Gastroesophageal sphincter (tissue), 4 donors: ENCODE measurements at regions not wholly inside any gene's neighbourhood (a gene's known extent, or its start where the extent isn't known, plus 50 kb on each side); places are given as distances from the start of the nearest gene placed in this dataset.

Experiments used
- ATAC-seq: fragments of 150-250 bp; one replicate; pipeline ENCODE4 v1.9.1; 2016; ENCODE audit warnings: mild to moderate bottlenecking, moderate library complexity
- H3K27ac ChIP-seq, 4 donors: fragments of 200-600 bp; sonication (generic) in 3 of 4; 1 replicate in 3 of 4; 2 replicates in 1 of 4; pipeline ENCODE4 v1.5.1; 2016 to 2019
- H3K27me3 ChIP-seq: fragments of 200-600 bp; sonication (generic); one replicate; pipeline ENCODE4 v1.5.1; 2019
- H3K36me3 ChIP-seq, 2 donors: fragments of 200-600 bp; sonication (generic); one replicate each; pipeline ENCODE4 v1.5.1; 2019; ENCODE audit warnings: control low read depth in 1 of 2
- H3K4me1 ChIP-seq, 3 donors: fragments of 200-600 bp; sonication (generic); 1 replicate in 2 of 3; 2 replicates in 1 of 3; pipeline ENCODE4 v1.5.1; 2016 to 2019; ENCODE audit warnings: control low read depth in 2 of 3
- H3K4me3 ChIP-seq, 2 donors: fragments of 200-600 bp; sonication (generic); one replicate each; pipeline ENCODE4 v1.5.1; 2019; ENCODE audit warnings: mild to moderate bottlenecking in 1 of 2, moderate library complexity in 1 of 2
- H3K9me3 ChIP-seq, 3 donors: fragments of 200-600 bp; sonication (generic); one replicate each; pipeline ENCODE4 v1.5.1; 2017 to 2019; ENCODE audit warnings: control low read depth in 2 of 3
- EP300 ChIP-seq: sonication (generic); formaldehyde crosslinking; IDR thresholded peaks from one replicate; pipeline ENCODE4 v1.6.1; 2017; ENCODE audit warnings: antibody characterized with exemption, mild to moderate bottlenecking
- POLR2A ChIP-seq, 2 donors: fragments of 450-650 bp; IDR thresholded peaks; one replicate each; pipeline ENCODE4 v1.6.1; 2017; ENCODE audit warnings: antibody characterized with exemption in 2 of 2, mild to moderate bottlenecking in 2 of 2, moderate library complexity in 1 of 2
- POLR2AphosphoS5 ChIP-seq: sonication (generic); formaldehyde crosslinking; IDR thresholded peaks from one replicate; pipeline ENCODE4 v1.6.1; 2017; ENCODE audit warnings: antibody characterized with exemption
- WGBS, 2 donors: methylation state at CpG; one replicate each; pipeline ENCODE4 v1.1.5; 2018; ENCODE audit warnings: low coverage in 1 of 2; 5-methylcytosine and 5-hydroxymethylcytosine counted together
- TF ChIP-seq, protein P1 (sequence below), 4 experiments: fragments of 200-600 bp in 2 of 4; fragments of 450-650 bp in 2 of 4; sonication (generic) in 1 of 4; IDR thresholded peaks; one replicate each; pipeline ENCODE4 v1.5.1; 2017 to 2019; ENCODE audit warnings: antibody characterized with exemption in 4 of 4, mild to moderate bottlenecking in 2 of 4, moderate library complexity in 2 of 4

DNA sequence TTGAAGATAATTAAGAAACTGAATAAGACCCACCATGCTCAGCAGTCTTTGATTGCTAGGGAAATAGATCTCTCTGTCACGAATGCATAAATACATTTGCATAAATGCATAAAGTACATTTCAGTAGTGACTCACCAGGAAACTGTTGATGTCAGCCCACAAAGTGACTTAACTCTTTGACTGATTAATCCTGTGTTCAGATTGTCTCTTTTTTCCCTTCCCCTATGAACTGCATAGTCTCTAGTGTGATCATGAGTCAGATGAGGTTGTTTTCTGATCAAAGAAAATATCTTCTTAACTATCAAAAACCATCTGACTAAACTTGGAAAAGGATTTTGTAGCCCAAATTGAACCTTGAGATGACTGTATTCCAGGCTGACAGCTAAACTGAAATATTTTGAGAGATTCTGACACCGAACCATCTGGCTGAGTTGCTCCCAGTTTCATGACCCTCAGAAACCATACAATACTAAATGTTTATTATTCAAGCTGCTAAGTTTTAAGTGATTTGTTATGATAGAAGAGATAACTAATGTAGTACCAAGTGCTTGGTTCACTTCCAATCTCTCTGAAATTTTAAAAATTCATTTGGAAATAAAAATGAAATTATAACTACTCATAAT lies 1381.5 kb upstream of the AGA start:
- TF ChIP-seq POLR2AphosphoS5 (no peak), POLR2A (IDR thresholded peaks at IDR 0.05) (no peak), EP300 (no peak)
- TF ChIP-seq, protein P1, sequence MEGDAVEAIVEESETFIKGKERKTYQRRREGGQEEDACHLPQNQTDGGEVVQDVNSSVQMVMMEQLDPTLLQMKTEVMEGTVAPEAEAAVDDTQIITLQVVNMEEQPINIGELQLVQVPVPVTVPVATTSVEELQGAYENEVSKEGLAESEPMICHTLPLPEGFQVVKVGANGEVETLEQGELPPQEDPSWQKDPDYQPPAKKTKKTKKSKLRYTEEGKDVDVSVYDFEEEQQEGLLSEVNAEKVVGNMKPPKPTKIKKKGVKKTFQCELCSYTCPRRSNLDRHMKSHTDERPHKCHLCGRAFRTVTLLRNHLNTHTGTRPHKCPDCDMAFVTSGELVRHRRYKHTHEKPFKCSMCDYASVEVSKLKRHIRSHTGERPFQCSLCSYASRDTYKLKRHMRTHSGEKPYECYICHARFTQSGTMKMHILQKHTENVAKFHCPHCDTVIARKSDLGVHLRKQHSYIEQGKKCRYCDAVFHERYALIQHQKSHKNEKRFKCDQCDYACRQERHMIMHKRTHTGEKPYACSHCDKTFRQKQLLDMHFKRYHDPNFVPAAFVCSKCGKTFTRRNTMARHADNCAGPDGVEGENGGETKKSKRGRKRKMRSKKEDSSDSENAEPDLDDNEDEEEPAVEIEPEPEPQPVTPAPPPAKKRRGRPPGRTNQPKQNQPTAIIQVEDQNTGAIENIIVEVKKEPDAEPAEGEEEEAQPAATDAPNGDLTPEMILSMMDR (IDR thresholded peaks at IDR 0.05) = no peak
- no peak for ATAC-seq
- Histone ChIP-seq H3K9me3 (no peaks in the 10 kb centered on the region), H3K27ac (no peak overlapping the region), H3K27me3 (no peaks in the 10 kb centered on the region), H3K4me3 (no peak overlapping the region), H3K4me1 (no peaks in the 10 kb centered on the region), H3K36me3 (no peaks in the 10 kb centered on the region)
- 46 to 82% methylated on average over 2 of the region's 2 CpGs for WGBS, 2 donors

DNA sequence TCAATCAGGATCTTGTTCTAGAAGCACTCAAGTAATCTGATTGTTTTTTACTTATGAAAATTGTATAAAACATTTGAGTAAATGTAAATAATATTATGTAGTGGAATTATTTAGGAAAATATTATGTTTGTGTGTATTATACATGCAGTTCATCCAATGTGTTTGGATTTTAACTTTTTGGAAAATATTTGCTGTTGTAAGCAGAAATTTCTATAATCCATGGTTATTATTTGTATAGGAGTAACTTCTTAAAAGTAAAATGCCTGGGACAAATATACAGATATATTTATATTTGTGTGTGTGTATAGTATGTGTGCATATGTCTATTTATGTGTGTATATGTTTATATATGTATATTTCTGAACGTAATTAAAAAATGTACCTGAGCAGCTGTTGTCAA lies 1394.6 kb upstream of the AGA start:
- H3K4me3 ChIP-seq = no peak overlapping the region
- no peaks in the 10 kb centered on the region for H3K27me3 ChIP-seq
- ATAC-seq = no peak
- H3K36me3 ChIP-seq = no peaks in the 10 kb centered on the region
- 43 to 77% methylated on average over 1 of the region's 1 CpG for WGBS, 2 donors
- no peak overlapping the region for H3K27ac ChIP-seq
- no peaks in the 10 kb centered on the region for H3K4me1 ChIP-seq
- TF ChIP-seq, protein P1 (IDR thresholded peaks at IDR 0.05) = no peak
- no peaks in the 10 kb centered on the region for H3K9me3 ChIP-seq

DNA sequence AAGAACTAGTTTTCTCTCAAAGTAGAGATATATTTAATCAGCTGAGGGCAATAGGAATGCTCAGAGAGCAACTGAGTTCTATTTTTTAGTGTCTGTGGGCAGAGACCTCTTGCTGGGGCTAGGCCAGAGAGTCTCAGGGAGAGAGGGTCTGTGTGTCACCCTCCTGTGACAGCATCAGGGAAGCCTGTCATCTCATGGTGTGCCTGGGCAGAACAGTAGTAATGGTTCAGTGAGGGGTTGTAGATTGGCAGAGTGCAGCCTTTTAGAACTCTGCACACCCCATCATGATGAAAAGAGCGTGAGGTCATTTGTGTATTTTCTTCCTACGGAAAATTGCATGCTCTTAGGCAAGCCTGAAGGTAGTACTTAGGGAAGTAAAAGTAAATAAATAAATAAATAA lies 1396.5 kb upstream of the AGA start:
- 60 to 80% methylated on average over 1 to 2 of the region's 2 CpGs for WGBS, 2 donors
- TF ChIP-seq, protein P1 (IDR thresholded peaks at IDR 0.05) = no peak
- TF ChIP-seq POLR2AphosphoS5 = no peak
- TF ChIP-seq EP300 = no peak
- no peak for TF ChIP-seq POLR2A (IDR thresholded peaks at IDR 0.05)

DNA sequence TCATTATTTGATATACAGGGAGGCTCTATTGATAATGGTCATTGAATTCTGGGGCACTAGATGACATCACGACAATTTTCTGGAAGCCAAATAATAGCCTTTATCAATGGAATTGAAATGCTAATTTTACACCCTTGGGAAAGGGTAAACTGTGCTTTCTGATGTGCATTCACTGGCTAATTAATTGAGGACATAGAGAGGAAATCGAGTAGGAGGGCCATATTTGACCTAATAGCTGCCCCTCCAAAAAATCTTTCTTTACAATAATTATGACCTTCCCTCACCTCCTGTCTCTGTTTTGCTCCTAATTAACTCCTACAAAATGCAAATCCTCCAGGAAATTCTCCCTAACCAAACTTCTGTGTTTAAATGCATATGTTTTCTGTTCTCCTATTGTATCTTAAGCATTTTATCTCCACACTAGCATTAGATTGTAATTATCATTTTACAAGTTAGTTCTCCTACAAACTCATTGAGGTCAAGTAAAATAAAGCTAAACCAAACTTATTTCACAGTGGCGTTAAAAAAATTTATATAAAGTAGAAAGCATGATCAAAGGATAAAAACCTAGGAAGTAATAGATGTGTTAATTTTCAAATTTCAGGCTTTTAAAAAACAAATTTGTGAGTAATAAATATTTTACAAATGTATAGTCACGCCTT lies 1414.0 kb upstream of the AGA start:
- Histone ChIP-seq H3K36me3 (no peaks in the 10 kb centered on the region), H3K4me1 (no peaks in the 10 kb centered on the region), H3K9me3 (no peaks in the 10 kb centered on the region), H3K4me3 (no peak overlapping the region), H3K27me3 (no peaks in the 10 kb centered on the region), H3K27ac (no peak overlapping the region)
- TF ChIP-seq EP300 (no peak), POLR2AphosphoS5 (no peak), POLR2A (IDR thresholded peaks at IDR 0.05) (no peak)
- TF ChIP-seq, protein P1 (IDR thresholded peaks at IDR 0.05) = no peak
- ATAC-seq = no peak
- WGBS, 2 donors = 52 to 53% methylated on average over 4 of the region's 4 CpGs

More for the DNA sequence above, 1396.5 kb upstream of the AGA start:
- no peaks in the 10 kb centered on the region for H3K27me3 ChIP-seq
- no peak for ATAC-seq
- no peak overlapping the region for H3K27ac ChIP-seq
- no peaks in the 10 kb centered on the region for H3K4me1 ChIP-seq
- H3K36me3 ChIP-seq = no peaks in the 10 kb centered on the region
- H3K9me3 ChIP-seq = no peaks in the 10 kb centered on the region
- H3K4me3 ChIP-seq = no peak overlapping the region

DNA sequence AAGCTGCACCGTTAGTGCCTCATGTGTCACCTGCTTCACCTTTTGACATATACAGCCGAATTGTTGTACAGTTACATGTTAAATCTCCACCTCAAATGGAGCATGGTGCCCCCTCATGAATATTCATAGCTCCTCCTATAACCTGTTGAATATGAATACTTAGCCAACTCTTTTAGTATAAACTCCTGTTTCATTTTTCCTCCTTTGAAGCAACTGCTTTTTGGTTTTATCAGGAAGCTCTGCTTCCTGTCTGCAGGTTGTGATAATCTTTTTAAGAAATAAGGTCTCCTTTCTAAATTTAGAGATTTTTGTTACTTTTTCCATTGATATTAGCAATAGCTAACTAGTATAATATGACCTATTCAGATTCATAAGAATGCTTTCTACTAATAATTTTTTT lies 1429.2 kb upstream of the AGA start:
- H3K9me3 ChIP-seq = no peaks in the 10 kb centered on the region
- no peaks in the 10 kb centered on the region for H3K27me3 ChIP-seq
- H3K36me3 ChIP-seq = no peaks in the 10 kb centered on the region
- WGBS, 2 donors = 60 to 68% methylated on average over 1 to 2 of the region's 2 CpGs
- TF ChIP-seq, protein P1 (IDR thresholded peaks at IDR 0.05) = no peak
- TF ChIP-seq POLR2AphosphoS5 (no peak), POLR2A (IDR thresholded peaks at IDR 0.05) (no peak), EP300 (no peak)
- no peak for ATAC-seq
- no peak overlapping the region for H3K4me3 ChIP-seq
- H3K4me1 ChIP-seq = no peaks in the 10 kb centered on the region
- no peak overlapping the region for H3K27ac ChIP-seq
